Neural cell (in vitro differentiated cells): ENCODE measurements at regions not wholly inside any gene's neighbourhood (a gene's known extent, or its start where the extent isn't known, plus 50 kb on each side); places are given as distances from the start of the nearest gene placed in this dataset.

Experiments used
- H2AFZ ChIP-seq: fragments of 200-600, 300-800 bp; sonication (generic), shearing (Covaris generic); 2 replicates; pipeline ENCODE4 v1.6.0; 2014; ENCODE audit warnings: low read depth, mild to moderate bottlenecking, antibody characterized with exemption, low read length, moderate library complexity
- H3F3A ChIP-seq: fragments of 200-600 bp; shearing (Covaris generic); 2 replicates; pipeline ENCODE4 v1.6.1; 2016; ENCODE audit warnings: mild to moderate bottlenecking, moderate library complexity, mixed read lengths, antibody characterized with exemption, low read length; ENCODE audit not compliant: insufficient read depth, poor library complexity, severe bottlenecking
- H3K27ac ChIP-seq: fragments of 200-600, 300-800 bp; sonication (generic), shearing (Covaris generic); 2 replicates; pipeline ENCODE4 v1.5.1; 2014; ENCODE audit warnings: mild to moderate bottlenecking, low read length, moderate library complexity
- H3K27me3 ChIP-seq: fragments of 300-800, 200-600 bp; sonication (generic), shearing (Covaris generic); 2 replicates; pipeline ENCODE4 v1.6.0; 2014; ENCODE audit warnings: mild to moderate bottlenecking, low read depth, low read length, moderate library complexity; ENCODE audit not compliant: insufficient read depth
- H3K36me3 ChIP-seq: fragments of 300-800, 200-600 bp; sonication (generic), shearing (Covaris generic); 2 replicates; pipeline ENCODE4 v1.5.1; 2014; ENCODE audit warnings: mild to moderate bottlenecking, antibody characterized with exemption, low read length, moderate library complexity; ENCODE audit not compliant: insufficient read depth
- H3K4me2 ChIP-seq: fragments of 300-800, 200-600 bp; sonication (generic), shearing (Covaris generic); 2 replicates; pipeline ENCODE4 v1.6.0; 2014; ENCODE audit warnings: mild to moderate bottlenecking, low read length
- H3K4me3 ChIP-seq: fragments of 300-800, 200-600 bp; sonication (generic), shearing (Covaris generic); 2 replicates; pipeline ENCODE4 v1.5.1; 2014; ENCODE audit warnings: mild to moderate bottlenecking, low read length, moderate library complexity
- H3K79me2 ChIP-seq: fragments of 200-600 bp; shearing (Covaris generic); replicated peaks from 2 replicates; pipeline ENCODE4 v1.6.0; 2014; ENCODE audit warnings: mild to moderate bottlenecking, low read length, moderate library complexity; ENCODE audit not compliant: insufficient read depth
- H3K9ac ChIP-seq: fragments of 300-800, 200-600 bp; sonication (generic), shearing (Covaris generic); 2 replicates; pipeline ENCODE4 v1.6.1; 2016; ENCODE audit warnings: mild to moderate bottlenecking, low read length, mixed read lengths
- H3K9me2 ChIP-seq: fragments of 200-600 bp; shearing (Covaris generic); 2 replicates; pipeline ENCODE4 v1.6.1; 2016; ENCODE audit warnings: mild to moderate bottlenecking, low read length, mixed read lengths; ENCODE audit not compliant: insufficient read depth
- H3K9me3 ChIP-seq: fragments of 200-600, 300-800 bp; sonication (generic), shearing (Covaris generic); 2 replicates; pipeline ENCODE4 v1.6.1; 2016; ENCODE audit warnings: mild to moderate bottlenecking, mixed run types, low read length, moderate library complexity, mixed read lengths
- H4K20me1 ChIP-seq: fragments of 200-600 bp; shearing (Covaris generic); 2 replicates; pipeline ENCODE4 v1.6.1; 2016; ENCODE audit warnings: mild to moderate bottlenecking, mixed run types; ENCODE audit not compliant: insufficient read depth
- EP300 ChIP-seq: fragments of 450-650 bp; conservative IDR thresholded peaks from 2 replicates; pipeline ENCODE4 v1.6.1; 2014; ENCODE audit warnings: antibody characterized with exemption, mild to moderate bottlenecking, moderate library complexity; ENCODE audit not compliant: poor library complexity, severe bottlenecking
- EZH2 ChIP-seq: fragments of 200-600, 300-800 bp; shearing (Covaris generic), sonication (generic); IDR thresholded peaks from 2 replicates; pipeline ENCODE4 v1.6.1; 2014; ENCODE audit warnings: antibody characterized with exemption, low read length, borderline replicate concordance, mild to moderate bottlenecking; ENCODE audit not compliant: insufficient read depth, poor library complexity, severe bottlenecking
- MXI1 ChIP-seq: fragments of 450-650 bp; conservative IDR thresholded peaks from 2 replicates; pipeline ENCODE4 v1.6.1; 2014; ENCODE audit warnings: antibody characterized with exemption, mild to moderate bottlenecking; ENCODE audit not compliant: poor library complexity, severe bottlenecking
- POLR2AphosphoS5 ChIP-seq: IDR thresholded peaks from 2 replicates; pipeline ENCODE4 v1.6.1; 2012
- RAD21 ChIP-seq: fragments of 450-650 bp; conservative IDR thresholded peaks from 2 replicates; pipeline ENCODE4 v1.6.1; 2014; ENCODE audit warnings: antibody characterized with exemption, mild to moderate bottlenecking, moderate library complexity
- SMC3 ChIP-seq: fragments of 450-650 bp; conservative IDR thresholded peaks from 2 replicates; pipeline ENCODE4 v1.6.1; 2014; ENCODE audit warnings: antibody characterized with exemption, mild to moderate bottlenecking, moderate library complexity; ENCODE audit not compliant: poor library complexity
- TAF1 ChIP-seq: IDR thresholded peaks from 2 replicates; pipeline ENCODE4 v1.6.1; 2012; ENCODE audit warnings: low read depth
- TF ChIP-seq, protein P1 (sequence below): IDR thresholded peaks from 2 replicates; pipeline ENCODE4 v1.6.1; 2012; ENCODE audit warnings: borderline replicate concordance
- TF ChIP-seq, protein P2 (sequence below): fragments of 450-650 bp; IDR thresholded peaks from 2 replicates; pipeline ENCODE4 v1.5.1; 2014; ENCODE audit warnings: antibody characterized with exemption, mild to moderate bottlenecking, moderate library complexity; ENCODE audit not compliant: poor library complexity, severe bottlenecking

GRCh38 chr5:10861423-10861790 lies 100.4 kb upstream of the DAP start:
- Histone ChIP-seq H3K27me3 (no peaks in the 10 kb centered on the region), H3F3A (no peaks in the 10 kb centered on the region), H4K20me1 (no peaks in the 10 kb centered on the region), H3K27ac (no peak overlapping the region), H3K9ac (no peak overlapping the region), H3K4me3 (no peak overlapping the region), H3K4me2 (no peak overlapping the region), H3K9me3 (no peaks in the 10 kb centered on the region), H3K36me3 (no peaks in the 10 kb centered on the region), H3K9me2 (no peaks in the 10 kb centered on the region), H3K79me2 (no peaks in the 10 kb centered on the region), H2AFZ (no peak overlapping the region)
- TF ChIP-seq EZH2 (no peak), POLR2AphosphoS5 (no peak), TAF1 (no peak), MXI1 (no peak), EP300 (no peak), SMC3 (no peak), RAD21 (no peak)
- TF ChIP-seq, protein P1, sequence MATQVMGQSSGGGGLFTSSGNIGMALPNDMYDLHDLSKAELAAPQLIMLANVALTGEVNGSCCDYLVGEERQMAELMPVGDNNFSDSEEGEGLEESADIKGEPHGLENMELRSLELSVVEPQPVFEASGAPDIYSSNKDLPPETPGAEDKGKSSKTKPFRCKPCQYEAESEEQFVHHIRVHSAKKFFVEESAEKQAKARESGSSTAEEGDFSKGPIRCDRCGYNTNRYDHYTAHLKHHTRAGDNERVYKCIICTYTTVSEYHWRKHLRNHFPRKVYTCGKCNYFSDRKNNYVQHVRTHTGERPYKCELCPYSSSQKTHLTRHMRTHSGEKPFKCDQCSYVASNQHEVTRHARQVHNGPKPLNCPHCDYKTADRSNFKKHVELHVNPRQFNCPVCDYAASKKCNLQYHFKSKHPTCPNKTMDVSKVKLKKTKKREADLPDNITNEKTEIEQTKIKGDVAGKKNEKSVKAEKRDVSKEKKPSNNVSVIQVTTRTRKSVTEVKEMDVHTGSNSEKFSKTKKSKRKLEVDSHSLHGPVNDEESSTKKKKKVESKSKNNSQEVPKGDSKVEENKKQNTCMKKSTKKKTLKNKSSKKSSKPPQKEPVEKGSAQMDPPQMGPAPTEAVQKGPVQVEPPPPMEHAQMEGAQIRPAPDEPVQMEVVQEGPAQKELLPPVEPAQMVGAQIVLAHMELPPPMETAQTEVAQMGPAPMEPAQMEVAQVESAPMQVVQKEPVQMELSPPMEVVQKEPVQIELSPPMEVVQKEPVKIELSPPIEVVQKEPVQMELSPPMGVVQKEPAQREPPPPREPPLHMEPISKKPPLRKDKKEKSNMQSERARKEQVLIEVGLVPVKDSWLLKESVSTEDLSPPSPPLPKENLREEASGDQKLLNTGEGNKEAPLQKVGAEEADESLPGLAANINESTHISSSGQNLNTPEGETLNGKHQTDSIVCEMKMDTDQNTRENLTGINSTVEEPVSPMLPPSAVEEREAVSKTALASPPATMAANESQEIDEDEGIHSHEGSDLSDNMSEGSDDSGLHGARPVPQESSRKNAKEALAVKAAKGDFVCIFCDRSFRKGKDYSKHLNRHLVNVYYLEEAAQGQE = no peak
- TF ChIP-seq, protein P2, sequence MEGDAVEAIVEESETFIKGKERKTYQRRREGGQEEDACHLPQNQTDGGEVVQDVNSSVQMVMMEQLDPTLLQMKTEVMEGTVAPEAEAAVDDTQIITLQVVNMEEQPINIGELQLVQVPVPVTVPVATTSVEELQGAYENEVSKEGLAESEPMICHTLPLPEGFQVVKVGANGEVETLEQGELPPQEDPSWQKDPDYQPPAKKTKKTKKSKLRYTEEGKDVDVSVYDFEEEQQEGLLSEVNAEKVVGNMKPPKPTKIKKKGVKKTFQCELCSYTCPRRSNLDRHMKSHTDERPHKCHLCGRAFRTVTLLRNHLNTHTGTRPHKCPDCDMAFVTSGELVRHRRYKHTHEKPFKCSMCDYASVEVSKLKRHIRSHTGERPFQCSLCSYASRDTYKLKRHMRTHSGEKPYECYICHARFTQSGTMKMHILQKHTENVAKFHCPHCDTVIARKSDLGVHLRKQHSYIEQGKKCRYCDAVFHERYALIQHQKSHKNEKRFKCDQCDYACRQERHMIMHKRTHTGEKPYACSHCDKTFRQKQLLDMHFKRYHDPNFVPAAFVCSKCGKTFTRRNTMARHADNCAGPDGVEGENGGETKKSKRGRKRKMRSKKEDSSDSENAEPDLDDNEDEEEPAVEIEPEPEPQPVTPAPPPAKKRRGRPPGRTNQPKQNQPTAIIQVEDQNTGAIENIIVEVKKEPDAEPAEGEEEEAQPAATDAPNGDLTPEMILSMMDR = no peak

GRCh38 chr5:10860645-10861422 lies 99.8 kb upstream of the DAP start:
- Histone ChIP-seq H3K9me2 (no peaks in the 10 kb centered on the region), H3K4me3 (no peak overlapping the region), H3F3A (no peaks in the 10 kb centered on the region), H3K9ac (no peak overlapping the region), H4K20me1 (no peaks in the 10 kb centered on the region), H3K79me2 (no peaks in the 10 kb centered on the region), H3K27ac (no peak overlapping the region), H3K9me3 (no peaks in the 10 kb centered on the region), H3K36me3 (no peaks in the 10 kb centered on the region), H3K27me3 (no peaks in the 10 kb centered on the region), H2AFZ (no peak overlapping the region), H3K4me2 (no peak overlapping the region)
- TF ChIP-seq, protein P1 = no peak
